OCI-LY1 (cell line): ENCODE measurements at regions not wholly inside any gene's neighbourhood (a gene's known extent, or its start where the extent isn't known, plus 50 kb on each side); places are given as distances from the start of the nearest gene placed in this dataset.

ENCODE experiments used
- H2AFZ ChIP-seq: fragments of 200-600 bp; sonication (generic), shearing (Covaris generic); 2 replicates; pipeline ENCODE4 v1.6.0; 2014; ENCODE audit warnings: antibody characterized with exemption, mild to moderate bottlenecking, low read length
- H3F3A ChIP-seq: fragments of 200-600 bp; sonication (generic), shearing (Covaris generic); 2 replicates; pipeline ENCODE4 v1.6.0; 2014; ENCODE audit warnings: mild to moderate bottlenecking, antibody characterized with exemption, low read length, moderate library complexity; ENCODE audit not compliant: insufficient read depth
- H3K27ac ChIP-seq: fragments of 200-600 bp; sonication (generic); 2 replicates; pipeline ENCODE4 v1.5.1; 2014; ENCODE audit warnings: low read length, mixed run types, mild to moderate bottlenecking, low read depth; ENCODE audit not compliant: poor library complexity, severe bottlenecking
- H3K27me3 ChIP-seq: fragments of 200-600 bp; sonication (generic); 2 replicates; pipeline ENCODE4 v1.6.0; 2014; ENCODE audit warnings: antibody characterized with exemption, mild to moderate bottlenecking, low read length, moderate library complexity; ENCODE audit not compliant: insufficient read depth
- H3K36me3 ChIP-seq: fragments of 200-600 bp; sonication (generic); 2 replicates; pipeline ENCODE4 v1.6.1; 2014; ENCODE audit warnings: mild to moderate bottlenecking, antibody characterized with exemption, low read length, moderate library complexity, mixed read lengths; ENCODE audit not compliant: insufficient read depth
- H3K4me1 ChIP-seq: fragments of 200-600 bp; sonication (generic); 2 replicates; pipeline ENCODE4 v1.5.1; 2014; ENCODE audit warnings: mild to moderate bottlenecking, low read length, moderate library complexity; ENCODE audit not compliant: insufficient read depth, severe bottlenecking
- H3K4me2 ChIP-seq: fragments of 200-600 bp; sonication (generic), shearing (Covaris generic); 2 replicates; pipeline ENCODE4 v1.6.1; 2014; ENCODE audit warnings: low read length
- H3K4me3 ChIP-seq: fragments of 200-600 bp; sonication (generic); 2 replicates; pipeline ENCODE4 v1.5.1; 2014; ENCODE audit warnings: low read length, low read depth, mild to moderate bottlenecking, mixed read lengths; ENCODE audit not compliant: poor library complexity, severe bottlenecking
- H3K79me2 ChIP-seq: fragments of 200-600 bp; shearing (Covaris generic); 2 replicates; pipeline ENCODE4 v1.6.1; 2016; ENCODE audit warnings: mixed run types, low read length, mixed read lengths; ENCODE audit not compliant: insufficient read depth
- H3K9ac ChIP-seq: fragments of 200-600 bp; sonication (generic), shearing (Covaris generic); 2 replicates; pipeline ENCODE4 v1.6.1; 2014; ENCODE audit warnings: mild to moderate bottlenecking, low read length, mixed read lengths
- H3K9me2 ChIP-seq: fragments of 200-600 bp; sonication (generic), shearing (Covaris generic); 2 replicates; pipeline ENCODE4 v1.6.1; 2014; ENCODE audit warnings: low read depth, mild to moderate bottlenecking, low read length, mixed read lengths
- H3K9me3 ChIP-seq: fragments of 200-600 bp; shearing (Covaris generic); 2 replicates; pipeline ENCODE4 v1.6.1; 2014; ENCODE audit warnings: low read length, mixed read lengths
- H4K20me1 ChIP-seq: fragments of 200-600 bp; sonication (generic), shearing (Covaris generic); 2 replicates; pipeline ENCODE4 v1.6.0; 2016; ENCODE audit warnings: mild to moderate bottlenecking, low read length; ENCODE audit not compliant: insufficient read depth
- CTCF ChIP-seq: fragments of 200-600 bp; sonication (generic), shearing (Covaris generic); IDR thresholded peaks from 2 replicates; pipeline ENCODE4 v1.5.1; 2017; ENCODE audit warnings: mild to moderate bottlenecking, antibody characterized with exemption, low read length, moderate library complexity, mixed read lengths
- EZH2 ChIP-seq: fragments of 200-600 bp; sonication (generic), shearing (Covaris generic); IDR thresholded peaks from 2 replicates; pipeline ENCODE4 v1.8.0; 2017; ENCODE audit warnings: borderline replicate concordance, mixed run types, mild to moderate bottlenecking, antibody characterized with exemption, low read length, moderate library complexity, mixed read lengths

- Histone ChIP-seq H3F3A (no peaks in the 10 kb centered on the region), H3K9me3 (no peaks in the 10 kb centered on the region), H3K9ac (no peak overlapping the region), H3K36me3 (no peaks in the 10 kb centered on the region), H3K27me3 (no peaks in the 10 kb centered on the region), H3K79me2 (no peaks in the 10 kb centered on the region), H2AFZ (no peak overlapping the region), H3K4me3 (no peak overlapping the region), H3K4me1 (no peaks in the 10 kb centered on the region), H3K4me2 (no peak overlapping the region), H3K9me2 (no peaks in the 10 kb centered on the region), H3K27ac (no peak overlapping the region), H4K20me1 (no peaks in the 10 kb centered on the region)
- TF ChIP-seq EZH2 (no peak), CTCF (no peak)
Measured at GRCh38 chr13:39209731-39210531, 171.7 kb downstream of the NHLRC3 start.

GRCh38 chr13:39210961-39211534 lies 172.8 kb downstream of the NHLRC3 start:
- TF ChIP-seq EZH2 (no peak), CTCF (no peak)
- no peaks in the 10 kb centered on the region for H4K20me1 ChIP-seq

GRCh38 chr13:39215971-39216370 lies 177.7 kb downstream of the NHLRC3 start:
- no peaks in the 10 kb centered on the region for H3K9me2 ChIP-seq
- no peaks in the 10 kb centered on the region for H3K4me1 ChIP-seq
- H3K4me2 ChIP-seq: no peak overlapping the region
- H2AFZ ChIP-seq: no peak overlapping the region
- H3K27me3 ChIP-seq: no peaks in the 10 kb centered on the region
- no peaks in the 10 kb centered on the region for H3K36me3 ChIP-seq
- peaks cover 6% of the 10 kb centered on the region; the same call in 1 of the 2 replicates for H3K9me3 ChIP-seq
- no peak overlapping the region for H3K9ac ChIP-seq
- TF ChIP-seq CTCF (no peak), EZH2 (no peak)
- no peaks in the 10 kb centered on the region for H3F3A ChIP-seq
- H4K20me1 ChIP-seq: no peaks in the 10 kb centered on the region
- no peak overlapping the region for H3K4me3 ChIP-seq
- no peaks in the 10 kb centered on the region for H3K79me2 ChIP-seq
- no peak overlapping the region for H3K27ac ChIP-seq

More at GRCh38 chr13:39210961-39211534, 172.8 kb downstream of the NHLRC3 start:
- Histone ChIP-seq H3K36me3 (no peaks in the 10 kb centered on the region), H3K79me2 (no peaks in the 10 kb centered on the region), H3F3A (no peaks in the 10 kb centered on the region), H3K9me2 (no peaks in the 10 kb centered on the region), H3K4me3 (no peak overlapping the region), H2AFZ (no peak overlapping the region), H3K9ac (no peak overlapping the region), H3K4me2 (no peak overlapping the region), H3K9me3 (no peaks in the 10 kb centered on the region), H3K27ac (no peak overlapping the region), H3K27me3 (no peaks in the 10 kb centered on the region), H3K4me1 (no peaks in the 10 kb centered on the region)
